ENCODE measurements at regions not wholly inside any gene's neighbourhood (a gene's known extent, or its start where the extent isn't known, plus 50 kb on each side); places are given as distances from the start of the nearest gene placed in this dataset.

DNA sequence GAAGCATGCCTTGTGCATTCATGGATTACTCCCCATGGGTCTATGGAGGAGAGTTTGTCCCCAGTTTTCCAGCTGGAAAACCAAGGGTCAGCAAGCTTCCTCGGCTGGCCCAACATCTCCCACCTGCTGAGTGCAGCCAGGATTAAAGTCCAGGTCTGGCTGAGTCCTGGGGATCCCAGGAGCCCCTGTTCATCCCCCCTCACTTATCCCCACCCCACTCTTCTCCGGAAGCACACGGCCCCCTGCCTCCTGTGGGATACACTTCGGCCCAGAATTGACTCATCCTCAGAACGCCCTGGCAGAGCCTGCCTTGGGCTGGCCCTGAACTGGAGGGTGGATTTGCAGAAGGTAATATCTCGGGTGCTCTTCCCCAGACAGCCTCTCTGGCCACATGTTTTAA lies 276.1 kb downstream of the NPHP4 start:
- TF ChIP-seq, protein P1, sequence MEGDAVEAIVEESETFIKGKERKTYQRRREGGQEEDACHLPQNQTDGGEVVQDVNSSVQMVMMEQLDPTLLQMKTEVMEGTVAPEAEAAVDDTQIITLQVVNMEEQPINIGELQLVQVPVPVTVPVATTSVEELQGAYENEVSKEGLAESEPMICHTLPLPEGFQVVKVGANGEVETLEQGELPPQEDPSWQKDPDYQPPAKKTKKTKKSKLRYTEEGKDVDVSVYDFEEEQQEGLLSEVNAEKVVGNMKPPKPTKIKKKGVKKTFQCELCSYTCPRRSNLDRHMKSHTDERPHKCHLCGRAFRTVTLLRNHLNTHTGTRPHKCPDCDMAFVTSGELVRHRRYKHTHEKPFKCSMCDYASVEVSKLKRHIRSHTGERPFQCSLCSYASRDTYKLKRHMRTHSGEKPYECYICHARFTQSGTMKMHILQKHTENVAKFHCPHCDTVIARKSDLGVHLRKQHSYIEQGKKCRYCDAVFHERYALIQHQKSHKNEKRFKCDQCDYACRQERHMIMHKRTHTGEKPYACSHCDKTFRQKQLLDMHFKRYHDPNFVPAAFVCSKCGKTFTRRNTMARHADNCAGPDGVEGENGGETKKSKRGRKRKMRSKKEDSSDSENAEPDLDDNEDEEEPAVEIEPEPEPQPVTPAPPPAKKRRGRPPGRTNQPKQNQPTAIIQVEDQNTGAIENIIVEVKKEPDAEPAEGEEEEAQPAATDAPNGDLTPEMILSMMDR (conservative IDR thresholded peaks at IDR 0.05 in 1 of 2, IDR thresholded peaks at IDR 0.05 in 1 of 2; ENCODE audit: low read depth in 1 of 2, low read length in 2 of 2), result no peak
- no peak for TF ChIP-seq EZH2 (IDR thresholded peaks at IDR 0.05; ENCODE audit: low read length, missing control alignments)

Data from fibroblast of lung (primary cell).